ENCODE measurements at regions not wholly inside any gene's neighbourhood (a gene's known extent, or its start where the extent isn't known, plus 50 kb on each side); places are given as distances from the start of the nearest gene placed in this dataset.
"Not testable (repeated sequence)": the region's sequence is repeated elsewhere in the genome, so short reads cannot be mapped to it uniquely, and the experiment has no call there.

GRCh38 chr4:85106805-85107336 lies 140.4 kb upstream of the WDFY3 start:
- no peak for DNase-seq

GRCh38 chr4:85107553-85107952 lies 141.1 kb upstream of the WDFY3 start:
- peak; percentile 14 for DNase-seq

GRCh38 chr4:85113706-85114105 lies 147.2 kb upstream of the WDFY3 start:
- peak; percentile 58 for DNase-seq

- no peak for DNase-seq
These were observed 148.0 kb upstream of the WDFY3 start for GRCh38 chr4:85114526-85114925.

GRCh38 chr4:85116008-85116407 lies 149.5 kb upstream of the WDFY3 start:
- no peak for DNase-seq

- no peak for DNase-seq
These were observed 159.2 kb upstream of the WDFY3 start for GRCh38 chr4:85125688-85126087.

GRCh38 chr4:85126991-85127591 lies 160.6 kb upstream of the WDFY3 start:
- no peak for DNase-seq

GRCh38 chr4:85127653-85128052 lies 161.2 kb upstream of the WDFY3 start:
- peak; percentile 11 for DNase-seq

GRCh38 chr4:85128246-85129204 lies 162.0 kb upstream of the WDFY3 start:
- no peak for DNase-seq

- DNase-seq, result not testable (repeated sequence)
These were observed 163.1 kb upstream of the WDFY3 start for GRCh38 chr4:85129354-85130125.

GRCh38 chr4:85132117-85132516 lies 165.6 kb upstream of the WDFY3 start:
- DNase-seq, result no peak

GRCh38 chr4:85132570-85132969 lies 166.1 kb upstream of the WDFY3 start:
- no peak for DNase-seq

- not testable (repeated sequence) for DNase-seq
These were observed 173.3 kb upstream of the WDFY3 start for GRCh38 chr4:85139749-85140148.

GRCh38 chr4:85142451-85142850 lies 176.0 kb upstream of the WDFY3 start:
- DNase-seq, result no peak

GRCh38 chr4:85147481-85148076 lies 181.1 kb upstream of the WDFY3 start:
- DNase-seq, result peak; percentile 71

GRCh38 chr4:85149676-85150075 lies 183.2 kb upstream of the WDFY3 start:
- peak; percentile 56 for DNase-seq

- no peak for DNase-seq
These were observed 184.9 kb upstream of the WDFY3 start for GRCh38 chr4:85151371-85151770.

GRCh38 chr4:85151786-85152185 lies 185.3 kb upstream of the WDFY3 start:
- DNase-seq, result no peak

GRCh38 chr4:85152480-85152879 lies 186.0 kb upstream of the WDFY3 start:
- no peak for DNase-seq

- DNase-seq, result peak; percentile 38
These were observed 186.7 kb upstream of the WDFY3 start for GRCh38 chr4:85153221-85153620.

- no peak for DNase-seq
These were observed 188.1 kb upstream of the WDFY3 start for GRCh38 chr4:85154591-85154990.

- DNase-seq, result no peak
These were observed 199.3 kb upstream of the WDFY3 start for GRCh38 chr4:85165808-85166207.
